HepG2 (cell line): ENCODE measurements at regions not wholly inside any gene's neighbourhood (a gene's known extent, or its start where the extent isn't known, plus 50 kb on each side); places are given as distances from the start of the nearest gene placed in this dataset.

Experiments used
- ATAC-seq: fragments of 200-7000 bp; cut with Tn5 transposase; 3 replicates; pipeline ENCODE4 v1.9.1; 2020; ENCODE audit warnings: mild to moderate bottlenecking, moderate library complexity
- BruUV-seq: library from RNA; stranded (reverse); fragments of 400-500 nt; replicated peaks from 2 replicates; lab custom pipeline; 2021; lab: Mats Ljungman, UMichigan
- CTCF ChIA-PET: fragments of 300-600 bp; formaldehyde crosslinking; extraction: SDS; loops from one replicate; lab custom pipeline; 2021; ENCODE audit warnings: low total read pairs, inconsistent platforms, low intra/inter-chr PET ratio; lab: Yijun Ruan, JAX
- POLR2A ChIA-PET: fragments of 350-600 bp; sonication (Branson Sonifier 250); formaldehyde crosslinking; loops from one replicate; lab custom pipeline; 2020; ENCODE audit warnings: antibody characterized with exemption, inconsistent platforms; lab: Yijun Ruan, JAX
- DNase-seq: peaks from one replicate; pipeline ENCODE4 v3.0.0-alpha.2; 2015; ENCODE audit warnings: low spot score
- FAIRE-seq: peaks from 3 replicates; lab custom pipeline; 2011; peaks lifted over from hg19 to GRCh38; lab: Jason Lieb, UNC
- H2AFZ ChIP-seq: one replicate; pipeline ENCODE4 v1.6.1; 2011; ENCODE audit warnings: low read length, inconsistent platforms
- H3K27ac ChIP-seq: fragments of 300-600 bp; 3 replicates; pipeline ENCODE4 v1.8.0; 2011; ENCODE audit warnings: mixed run types, mild to moderate bottlenecking, mixed read lengths, low read length, inconsistent platforms; ENCODE audit not compliant: insufficient read depth; ENCODE audit errors: extremely low read length
- H3K27me3 ChIP-seq, 2 experiments: fragments of 200-600 bp in 1 of 2; 2 replicates in 1 of 2; 3 replicates in 1 of 2; pipeline versions ENCODE4 v1.6.0 to v1.8.0; 2011; ENCODE audit warnings: low read length in 2 of 2, mild to moderate bottlenecking in 2 of 2, moderate library complexity in 2 of 2, inconsistent platforms in 1 of 2; ENCODE audit not compliant: insufficient read depth in 2 of 2, control insufficient read depth in 1 of 2
- H3K36me3 ChIP-seq, 2 experiments: fragments of 200-600 bp in 1 of 2; replicated peaks in 1 of 2; 2 replicates in 1 of 2; 3 replicates in 1 of 2; pipeline versions ENCODE4 v1.5.1 to v1.8.0; 2011; ENCODE audit warnings: low read length in 2 of 2, inconsistent platforms in 1 of 2; ENCODE audit not compliant: insufficient read depth in 2 of 2, control insufficient read depth in 1 of 2
- H3K4me1 ChIP-seq: 2 replicates; pipeline ENCODE4 v1.5.1; 2012; ENCODE audit warnings: low read length, inconsistent platforms; ENCODE audit not compliant: insufficient read depth
- H3K4me2 ChIP-seq: 2 replicates; pipeline ENCODE4 v1.6.0; 2011; ENCODE audit warnings: low read depth, low read length, inconsistent platforms
- H3K4me3 ChIP-seq, 3 experiments: fragments of 200-600 bp in 1 of 3; sonication (generic), shearing (Covaris generic) in 1 of 3; replicated peaks in 1 of 3; 2 replicates each; pipeline ENCODE4 v1.5.1; 2011 to 2016; ENCODE audit warnings: low read length in 3 of 3, inconsistent platforms in 2 of 3, low read depth in 2 of 3, mild to moderate bottlenecking in 2 of 3, control low read depth in 1 of 3, mixed read lengths in 1 of 3; ENCODE audit not compliant: insufficient read depth in 1 of 3
- H3K79me2 ChIP-seq: one replicate; pipeline ENCODE4 v1.6.1; 2011; ENCODE audit warnings: low read length, inconsistent platforms; ENCODE audit not compliant: insufficient read depth
- H3K9ac ChIP-seq: 2 replicates; pipeline ENCODE4 v1.6.0; 2011; ENCODE audit warnings: mild to moderate bottlenecking, low read depth, low read length, inconsistent platforms; ENCODE audit not compliant: insufficient read depth
- H3K9me3 ChIP-seq: 2 replicates; pipeline ENCODE4 v1.5.1; 2012; ENCODE audit warnings: mild to moderate bottlenecking, low read length
- H4K20me1 ChIP-seq: 2 replicates; pipeline ENCODE4 v1.6.0; 2011; ENCODE audit warnings: inconsistent platforms, mild to moderate bottlenecking, low read length, moderate library complexity; ENCODE audit not compliant: insufficient read depth
- DPF2 ChIP-seq: sonication (generic); formaldehyde crosslinking; IDR thresholded peaks from 2 replicates; pipeline ENCODE4 v1.4.0; 2020; ENCODE audit warnings: mild to moderate bottlenecking, low read depth, missing genetic modification reagents, borderline replicate concordance
- HOXA5 ChIP-seq: sonication (generic); formaldehyde crosslinking; IDR thresholded peaks from 2 replicates; pipeline ENCODE4 v1.4.0; 2020; ENCODE audit warnings: missing genetic modification reagents
- KDM2A ChIP-seq: sonication (generic); formaldehyde crosslinking; IDR thresholded peaks from 2 replicates; pipeline ENCODE4 v1.4.0; 2020; ENCODE audit warnings: low read depth, missing genetic modification reagents, borderline replicate concordance
- NFRKB ChIP-seq: fragments of 450-650 bp; IDR thresholded peaks from 2 replicates; pipeline ENCODE4 v1.6.1; 2017
- SIN3B ChIP-seq: fragments of 150-350 bp; IDR thresholded peaks from 2 replicates; pipeline ENCODE4 v1.6.1; 2014; ENCODE audit warnings: low read length
- TEAD2 ChIP-seq: sonication (generic); formaldehyde crosslinking; IDR thresholded peaks from 2 replicates; pipeline ENCODE4 v1.9.0; 2021; ENCODE audit warnings: missing genetic modification reagents
- TRIM24 ChIP-seq: sonication (generic); formaldehyde crosslinking; IDR thresholded peaks from 2 replicates; pipeline ENCODE4 v1.8.0; 2022; ENCODE audit warnings: mild to moderate bottlenecking, missing genetic modification reagents
- ZBTB38 ChIP-seq: sonication (generic); formaldehyde crosslinking; IDR thresholded peaks from 2 replicates; pipeline ENCODE4 v1.5.1; 2020; ENCODE audit warnings: mild to moderate bottlenecking, missing genetic modification reagents
- ZFP90 ChIP-seq: sonication (generic); formaldehyde crosslinking; IDR thresholded peaks from 2 replicates; pipeline ENCODE4 v1.8.0; 2022; ENCODE audit warnings: missing genetic modification reagents, mild to moderate bottlenecking, inconsistent platforms, borderline replicate concordance
- ZNF101 ChIP-seq: sonication (generic); formaldehyde crosslinking; IDR thresholded peaks from 2 replicates; pipeline ENCODE4 v1.4.0; 2020; ENCODE audit warnings: mild to moderate bottlenecking, low read depth, missing genetic modification reagents, borderline replicate concordance
- ZNF138 ChIP-seq: sonication (generic); formaldehyde crosslinking; IDR thresholded peaks from 2 replicates; pipeline ENCODE4 v1.5.0; 2020; ENCODE audit warnings: mild to moderate bottlenecking, low read depth, missing genetic modification reagents
- ZNF3 ChIP-seq: IDR thresholded peaks from 2 replicates; pipeline ENCODE4 v1.7.0; 2017; ENCODE audit warnings: inconsistent platforms
- ZNF652 ChIP-seq: IDR thresholded peaks from 2 replicates; pipeline ENCODE4 v1.6.1; 2016; ENCODE audit warnings: low read depth, borderline replicate concordance
- ZNF792 ChIP-seq: IDR thresholded peaks from 2 replicates; pipeline ENCODE4 v1.6.1; 2016
- WGBS: methylation state at CpG from one replicate; pipeline ENCODE4 v1.1.6; 2017; ENCODE audit warnings: low lambda C conversion rate; 5-methylcytosine and 5-hydroxymethylcytosine counted together
- in situ Hi-C: cut with HindIII; loops from 2 replicates; pipeline ENCODE4 v1.10.0; 2017; ENCODE audit warnings: low pct_unique_long_range_greater_than_20kb; ENCODE audit not compliant: extremely low pct_ligation_motif_present
- intact Hi-C: fragments of 100-400 bp; cut with micrococcal nuclease; formaldehyde crosslinking; loops from one replicate; pipeline ENCODE4 v1.10.0; 2022; ENCODE audit not compliant: unreplicated experiment
- TF ChIP-seq, protein P1 (sequence below): IDR thresholded peaks from 2 replicates; pipeline ENCODE4 v1.6.1; 2016; ENCODE audit warnings: missing genetic modification reagents, missing compliant biosample characterization
- TF ChIP-seq, protein P2 (sequence below): sonication (generic); formaldehyde crosslinking; IDR thresholded peaks from 2 replicates; pipeline ENCODE4 v1.4.0; 2020; ENCODE audit warnings: missing genetic modification reagents
- TF ChIP-seq, protein P3 (sequence below): sonication (generic); formaldehyde crosslinking; IDR thresholded peaks from 2 replicates; pipeline ENCODE4 v1.4.0; 2020; ENCODE audit warnings: mild to moderate bottlenecking, missing genetic modification reagents

DNA sequence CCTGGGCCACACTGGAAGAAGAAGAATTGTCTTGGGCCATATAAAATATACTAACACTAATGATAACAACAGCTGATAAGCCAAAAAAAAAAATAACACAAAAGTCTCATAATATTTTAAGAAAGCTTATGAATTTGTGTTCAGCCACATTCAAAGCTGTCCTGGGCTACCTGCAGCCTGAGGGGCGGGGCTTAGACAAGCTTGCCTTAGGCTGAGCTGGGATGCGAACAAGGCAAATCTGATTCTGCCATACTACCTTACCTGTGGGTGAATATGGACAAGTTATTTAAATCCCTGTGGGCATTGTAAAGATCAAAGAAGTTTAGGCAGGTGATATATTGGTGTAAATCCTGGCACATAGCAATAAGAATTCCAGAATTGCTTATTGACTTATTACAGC lies 212.3 kb upstream of the ATP10B start:
- H2AFZ ChIP-seq = no peak overlapping the region
- ATAC-seq (no peak), DNase-seq (no peak)
- no peak overlapping the region for H3K27ac ChIP-seq
- intact Hi-C loops = no loop called here
- ChIA-PET CTCF (no interaction called here), POLR2A (no interaction called here)
- no peak overlapping the region for H3K9ac ChIP-seq
- H3K4me2 ChIP-seq = no peak overlapping the region
- H3K79me2 ChIP-seq = no peaks in the 10 kb centered on the region
- 6% methylated on average over 2 of the region's 2 CpGs for WGBS
- no peaks in the 10 kb centered on the region for H3K36me3 ChIP-seq
- no peaks in the 10 kb centered on the region for H3K9me3 ChIP-seq
- in situ Hi-C loops = no loop called here
- H4K20me1 ChIP-seq = no peaks in the 10 kb centered on the region
- BruUV-seq = no TSS peak
- no peak for TF ChIP-seq ZBTB38 (CRISPR knock-in tag)
- no peak for TF ChIP-seq ZNF792 (CRISPR knock-in tag)
- TF ChIP-seq KDM2A (CRISPR knock-in tag) = no peak
- TF ChIP-seq TRIM24 = no peak
- no peak for TF ChIP-seq HOXA5
- no peak for TF ChIP-seq DPF2 (CRISPR knock-in tag)
- no peak for TF ChIP-seq ZFP90 (CRISPR knock-in tag)
- TF ChIP-seq ZNF3 (CRISPR knock-in tag) = no peak
- TF ChIP-seq ZNF101 (CRISPR knock-in tag) = no peak
- TF ChIP-seq, protein P1, sequence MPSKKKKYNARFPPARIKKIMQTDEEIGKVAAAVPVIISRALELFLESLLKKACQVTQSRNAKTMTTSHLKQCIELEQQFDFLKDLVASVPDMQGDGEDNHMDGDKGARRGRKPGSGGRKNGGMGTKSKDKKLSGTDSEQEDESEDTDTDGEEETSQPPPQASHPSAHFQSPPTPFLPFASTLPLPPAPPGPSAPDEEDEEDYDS (CRISPR knock-in tag) = no peak
- no peak for TF ChIP-seq ZNF652 (CRISPR knock-in tag)
- no peak for TF ChIP-seq ZNF138
- TF ChIP-seq, protein P2, sequence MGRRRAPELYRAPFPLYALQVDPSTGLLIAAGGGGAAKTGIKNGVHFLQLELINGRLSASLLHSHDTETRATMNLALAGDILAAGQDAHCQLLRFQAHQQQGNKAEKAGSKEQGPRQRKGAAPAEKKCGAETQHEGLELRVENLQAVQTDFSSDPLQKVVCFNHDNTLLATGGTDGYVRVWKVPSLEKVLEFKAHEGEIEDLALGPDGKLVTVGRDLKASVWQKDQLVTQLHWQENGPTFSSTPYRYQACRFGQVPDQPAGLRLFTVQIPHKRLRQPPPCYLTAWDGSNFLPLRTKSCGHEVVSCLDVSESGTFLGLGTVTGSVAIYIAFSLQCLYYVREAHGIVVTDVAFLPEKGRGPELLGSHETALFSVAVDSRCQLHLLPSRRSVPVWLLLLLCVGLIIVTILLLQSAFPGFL = no peak
- no peak for TF ChIP-seq TEAD2 (CRISPR knock-in tag)
- TF ChIP-seq, protein P3, sequence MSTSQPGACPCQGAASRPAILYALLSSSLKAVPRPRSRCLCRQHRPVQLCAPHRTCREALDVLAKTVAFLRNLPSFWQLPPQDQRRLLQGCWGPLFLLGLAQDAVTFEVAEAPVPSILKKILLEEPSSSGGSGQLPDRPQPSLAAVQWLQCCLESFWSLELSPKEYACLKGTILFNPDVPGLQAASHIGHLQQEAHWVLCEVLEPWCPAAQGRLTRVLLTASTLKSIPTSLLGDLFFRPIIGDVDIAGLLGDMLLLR (CRISPR knock-in tag) = no peak
- no peak for TF ChIP-seq NFRKB
- no peak for TF ChIP-seq SIN3B
- TF ChIP-seq, all 625 proteins: peak for 0
- Histone ChIP-seq H3K4me3 (no peak overlapping the region), H3K4me1 (no peaks in the 10 kb centered on the region), H3K27me3 (no peaks in the 10 kb centered on the region)
- no peak for FAIRE-seq
